Spleen (tissue), 11 donors: ENCODE measurements at regions not wholly inside any gene's neighbourhood (a gene's known extent, or its start where the extent isn't known, plus 50 kb on each side); places are given as distances from the start of the nearest gene placed in this dataset.

Source experiments
- DNase-seq: peaks from one replicate; pipeline ENCODE4 v3.0.0-alpha.2; 2020
- H3K27ac ChIP-seq, 8 donors: fragments of 200-600 bp; sonication (generic) in 7 of 8; 1 replicate in 4 of 8; 2 replicates in 4 of 8; pipeline versions ENCODE4 v1.5.0 to v1.8.0; 2016 to 2021; ENCODE audit warnings: inconsistent platforms in 4 of 8, mild to moderate bottlenecking in 4 of 8, moderate library complexity in 1 of 8
- H3K27me3 ChIP-seq, 7 donors: fragments of 200-600 bp; sonication (generic) in 6 of 7; replicated peaks in 1 of 7; 1 replicate in 4 of 7; 2 replicates in 3 of 7; pipeline versions ENCODE4 v1.5.0 to v1.8.0; 2016 to 2021; ENCODE audit warnings: inconsistent platforms in 3 of 7, mild to moderate bottlenecking in 1 of 7
- H3K36me3 ChIP-seq, 6 donors: fragments of 200-600 bp; sonication (generic) in 5 of 6; 1 replicate in 4 of 6; 2 replicates in 2 of 6; pipeline versions ENCODE4 v1.5.0 to v1.8.0; 2016 to 2021; ENCODE audit warnings: inconsistent platforms in 2 of 6
- H3K4me1 ChIP-seq, 6 donors: fragments of 200-600 bp; sonication (generic) in 5 of 6; 1 replicate in 3 of 6; 2 replicates in 3 of 6; pipeline versions ENCODE4 v1.5.0 to v1.8.0; 2016 to 2021; ENCODE audit warnings: inconsistent platforms in 3 of 6
- H3K4me3 ChIP-seq, 8 donors: fragments of 200-600 bp; sonication (generic) in 7 of 8; 1 replicate in 4 of 8; 2 replicates in 4 of 8; pipeline versions ENCODE4 v1.5.0 to v1.8.0; 2016 to 2021; ENCODE audit warnings: inconsistent platforms in 4 of 8, mild to moderate bottlenecking in 4 of 8, moderate library complexity in 2 of 8
- H3K9me3 ChIP-seq, 8 donors: fragments of 200-600 bp; sonication (generic) in 7 of 8; 1 replicate in 4 of 8; 2 replicates in 4 of 8; pipeline versions ENCODE4 v1.5.0 to v1.8.0; 2016 to 2021; ENCODE audit warnings: inconsistent platforms in 4 of 8
- POLR2A ChIP-seq, 3 donors: fragments of 450-650 bp; IDR thresholded peaks; one replicate each; pipeline ENCODE4 v1.5.1; 2017; ENCODE audit warnings: antibody characterized with exemption in 3 of 3, mild to moderate bottlenecking in 1 of 3
- POLR2AphosphoS5 ChIP-seq, 3 donors: sonication (generic); formaldehyde crosslinking; IDR thresholded peaks; one replicate each; pipeline ENCODE4 v1.5.1; 2017; ENCODE audit warnings: antibody characterized with exemption in 3 of 3
- WGBS, 5 donors: extraction: QIAGEN DNeasy Blood & Tissue Kit in 3 of 5; methylation state at CpG; one replicate each; pipeline versions ENCODE4 v1.1.5 to v1.1.7; 2013 to 2018; 5-methylcytosine and 5-hydroxymethylcytosine counted together
- intact Hi-C: fragments of 100-400 bp; cut with DNase I; formaldehyde crosslinking; loops from one replicate; pipeline ENCODE4 v1.15.0; 2023; ENCODE audit warnings: low total_unique reads
- TF ChIP-seq, protein P1 (sequence below), 11 experiments: fragments of 200-600 bp in 7 of 11; fragments of 450-650 bp in 4 of 11; sonication (generic) in 4 of 11; IDR thresholded peaks in 8 of 11; conservative IDR thresholded peaks in 3 of 11; 1 replicate in 7 of 11; 2 replicates in 4 of 11; pipeline versions ENCODE4 v1.4.0 to v1.8.0; 2016 to 2021; ENCODE audit warnings: antibody characterized with exemption in 11 of 11, inconsistent platforms in 4 of 11, mild to moderate bottlenecking in 1 of 11
- donor health status: healthy with polysubstance abuse.
- donor health status: DM: no; HTN: no; CAD: no; lungs with moderate emphysema.
- donor health status: DM: no; HTN: no; CAD: no.
- donor health status: Bipolar disorder and iron deficiency.
- donor health status: healthy.
- donor health status: DM: no; HTN: no; CAD: no.
- donor health status: DM: yes; HTN: yes; CAD: no.

DNA sequence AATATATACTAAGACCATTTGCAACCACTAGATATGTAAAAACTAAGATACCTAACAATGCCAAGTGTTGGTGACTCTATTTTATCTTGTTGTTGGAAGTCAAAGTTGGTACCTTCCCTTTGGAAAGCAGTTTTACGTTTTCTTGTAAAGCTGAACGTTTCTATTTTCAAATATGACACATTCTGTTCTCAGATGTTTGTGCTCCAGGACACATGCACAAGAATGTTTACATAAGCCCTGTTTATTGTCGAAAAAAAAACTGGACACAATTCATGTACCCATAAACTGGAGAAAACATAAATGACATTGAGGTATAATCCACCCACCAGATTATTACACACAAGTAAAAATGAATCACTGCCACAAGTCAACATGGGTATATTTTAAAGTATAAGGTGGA, 967.4 kb downstream of the BCL11B start:
- no peaks in the 10 kb centered on the region for H3K27me3 ChIP-seq
- H3K36me3 ChIP-seq = no peaks in the 10 kb centered on the region
- H3K9me3 ChIP-seq = peaks cover 0 to 7% (median 0%) of the 10 kb centered on the region in 8 donors
- 76 to 90% (median 78%) methylated on average over 3 of the region's 3 CpGs for WGBS, 5 donors
- TF ChIP-seq POLR2AphosphoS5 (IDR thresholded peaks at IDR 0.05) (no peak), POLR2A (IDR thresholded peaks at IDR 0.05) (no peak)
- TF ChIP-seq, protein P1, sequence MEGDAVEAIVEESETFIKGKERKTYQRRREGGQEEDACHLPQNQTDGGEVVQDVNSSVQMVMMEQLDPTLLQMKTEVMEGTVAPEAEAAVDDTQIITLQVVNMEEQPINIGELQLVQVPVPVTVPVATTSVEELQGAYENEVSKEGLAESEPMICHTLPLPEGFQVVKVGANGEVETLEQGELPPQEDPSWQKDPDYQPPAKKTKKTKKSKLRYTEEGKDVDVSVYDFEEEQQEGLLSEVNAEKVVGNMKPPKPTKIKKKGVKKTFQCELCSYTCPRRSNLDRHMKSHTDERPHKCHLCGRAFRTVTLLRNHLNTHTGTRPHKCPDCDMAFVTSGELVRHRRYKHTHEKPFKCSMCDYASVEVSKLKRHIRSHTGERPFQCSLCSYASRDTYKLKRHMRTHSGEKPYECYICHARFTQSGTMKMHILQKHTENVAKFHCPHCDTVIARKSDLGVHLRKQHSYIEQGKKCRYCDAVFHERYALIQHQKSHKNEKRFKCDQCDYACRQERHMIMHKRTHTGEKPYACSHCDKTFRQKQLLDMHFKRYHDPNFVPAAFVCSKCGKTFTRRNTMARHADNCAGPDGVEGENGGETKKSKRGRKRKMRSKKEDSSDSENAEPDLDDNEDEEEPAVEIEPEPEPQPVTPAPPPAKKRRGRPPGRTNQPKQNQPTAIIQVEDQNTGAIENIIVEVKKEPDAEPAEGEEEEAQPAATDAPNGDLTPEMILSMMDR (IDR thresholded peaks at IDR 0.05 in 8 of 11, conservative IDR thresholded peaks at IDR 0.05 in 3 of 11) = no peak
- DNase-seq = no peak
- no peak overlapping the region for H3K27ac ChIP-seq
- intact Hi-C loops = no loop called here
- H3K4me3 ChIP-seq = no peak overlapping the region
- no peaks in the 10 kb centered on the region for H3K4me1 ChIP-seq

DNA sequence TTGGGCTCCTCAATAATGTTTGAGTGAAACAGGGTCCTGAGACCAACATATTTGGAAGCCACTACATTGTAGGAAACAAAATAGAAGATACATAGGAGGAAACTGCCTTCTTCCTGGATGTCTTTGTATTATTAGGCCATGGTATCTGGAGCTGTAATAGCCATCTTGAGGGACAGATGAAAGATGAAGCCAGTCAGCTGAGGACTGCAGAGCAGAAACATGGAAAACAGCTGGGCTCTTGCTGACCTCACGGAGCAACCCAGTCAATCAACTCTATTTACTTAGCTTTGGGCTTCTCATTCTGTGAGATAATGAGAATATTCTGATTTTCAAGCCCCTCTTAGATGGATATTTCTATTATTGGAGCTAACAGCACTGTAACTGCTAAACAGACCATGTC, 962.4 kb downstream of the BCL11B start:
- H3K27ac ChIP-seq = no peak overlapping the region
- intact Hi-C loops = no loop called here
- no peak for DNase-seq
- TF ChIP-seq POLR2A (IDR thresholded peaks at IDR 0.05) (no peak), POLR2AphosphoS5 (IDR thresholded peaks at IDR 0.05) (no peak)
- TF ChIP-seq, protein P1 (IDR thresholded peaks at IDR 0.05 in 8 of 11, conservative IDR thresholded peaks at IDR 0.05 in 3 of 11) = no peak
- H3K4me1 ChIP-seq = no peaks in the 10 kb centered on the region
- no peak overlapping the region for H3K4me3 ChIP-seq
- WGBS, 5 donors = 65 to 87% (median 77%) methylated on average over 1 of the region's 1 CpG
- no peaks in the 10 kb centered on the region for H3K36me3 ChIP-seq
- H3K27me3 ChIP-seq = no peaks in the 10 kb centered on the region
- H3K9me3 ChIP-seq = peaks cover 0 to 7% (median 0%) of the 10 kb centered on the region in 8 donors

DNA sequence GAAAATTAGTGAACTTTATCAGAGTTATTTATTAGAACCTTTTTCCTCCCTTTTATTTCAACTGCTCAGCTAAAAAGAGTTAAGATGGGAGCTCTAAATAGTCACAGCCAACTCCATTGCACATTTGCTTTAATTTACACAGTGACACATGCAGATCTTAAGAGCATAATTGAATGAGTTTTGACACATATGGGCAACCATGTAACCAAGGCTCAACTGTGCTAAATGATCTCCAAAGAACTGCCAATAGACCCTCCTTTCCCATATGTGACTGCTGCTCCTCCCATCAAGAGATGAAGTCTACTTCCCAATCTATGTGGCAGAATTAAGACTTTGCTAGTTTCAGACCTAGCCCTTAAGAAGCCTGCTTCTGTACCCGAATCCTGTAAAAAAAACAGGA, 960.0 kb downstream of the BCL11B start:
- 47 to 95% (median 82%) methylated on average over 1 of the region's 1 CpG for WGBS, 5 donors
- intact Hi-C loops = no loop called here
- no peaks in the 10 kb centered on the region for H3K27me3 ChIP-seq
- peaks cover 0 to 1% (median 0%) of the 10 kb centered on the region in 8 donors for H3K9me3 ChIP-seq
- no peaks in the 10 kb centered on the region for H3K36me3 ChIP-seq
- DNase-seq = no peak
- TF ChIP-seq, protein P1 (IDR thresholded peaks at IDR 0.05 in 8 of 11, conservative IDR thresholded peaks at IDR 0.05 in 3 of 11) = no peak
- TF ChIP-seq POLR2AphosphoS5 (IDR thresholded peaks at IDR 0.05) (no peak), POLR2A (IDR thresholded peaks at IDR 0.05) (no peak)
- H3K4me1 ChIP-seq = no peaks in the 10 kb centered on the region
- H3K27ac ChIP-seq = no peak overlapping the region
- H3K4me3 ChIP-seq = no peak overlapping the region

DNA sequence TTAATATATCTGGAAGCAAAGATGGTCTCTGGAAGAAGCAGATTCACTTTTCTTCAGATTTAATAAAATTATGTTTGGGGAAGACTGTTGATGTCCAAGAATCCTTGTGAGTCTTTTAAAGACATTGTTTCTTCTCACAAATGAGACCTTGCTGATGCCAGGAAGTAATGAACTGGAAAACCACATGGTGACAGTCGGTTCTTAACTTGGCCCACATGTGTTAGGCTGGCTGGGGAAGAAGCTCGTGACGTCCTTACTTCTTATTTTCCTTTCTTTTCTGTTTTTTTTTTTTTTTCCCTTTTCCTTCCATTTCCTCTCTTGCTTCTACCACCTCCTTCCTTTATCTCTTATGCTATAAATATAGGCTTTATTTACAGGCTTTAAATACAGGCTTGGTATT, 950.2 kb downstream of the BCL11B start:
- TF ChIP-seq POLR2A (IDR thresholded peaks at IDR 0.05) (no peak), POLR2AphosphoS5 (IDR thresholded peaks at IDR 0.05) (no peak)
- TF ChIP-seq, protein P1 (IDR thresholded peaks at IDR 0.05 in 8 of 11, conservative IDR thresholded peaks at IDR 0.05 in 3 of 11) = no peak
- no peak for DNase-seq
- H3K9me3 ChIP-seq = peaks cover 0 to 42% (median 25%) of the 10 kb centered on the region in 8 donors
- no peaks in the 10 kb centered on the region for H3K4me1 ChIP-seq
- H3K4me3 ChIP-seq = no peak overlapping the region
- intact Hi-C loops = no loop called here
- no peaks in the 10 kb centered on the region for H3K27me3 ChIP-seq
- H3K27ac ChIP-seq = no peak overlapping the region
- H3K36me3 ChIP-seq = no peaks in the 10 kb centered on the region
- 59 to 80% (median 65%) methylated on average over 3 of the region's 3 CpGs for WGBS, 5 donors
